Esophagus mucosa (tissue), 1 donor: ENCODE measurements at regions not wholly inside any gene's neighbourhood (a gene's known extent, or its start where the extent isn't known, plus 50 kb on each side); places are given as distances from the start of the nearest gene placed in this dataset.
"Not testable (repeated sequence)": the region's sequence is repeated elsewhere in the genome, so short reads cannot be mapped to it uniquely, and the experiment has no call there.

Experiments used
- ATAC-seq: fragments of 200-7000 bp; cut with Tn5 transposase; one replicate; pipeline ENCODE4 v1.9.1; 2020
- donor health status: DM: yes; HTN: yes; CAD: no.

- ATAC-seq, result peak; percentile 83
Measured at GRCh38 chr5:174491761-174492350, 232.5 kb upstream of the MSX2 start.

- ATAC-seq, result no peak
Measured at GRCh38 chr5:174493530-174493929, 230.9 kb upstream of the MSX2 start.

GRCh38 chr5:174497939-174498338, 226.4 kb upstream of the MSX2 start:
- not testable (repeated sequence) for ATAC-seq

- not testable (repeated sequence) for ATAC-seq
Measured at GRCh38 chr5:174498575-174498974, 225.8 kb upstream of the MSX2 start.

GRCh38 chr5:174500636-174501035, 223.7 kb upstream of the MSX2 start:
- no peak for ATAC-seq

- ATAC-seq, result no peak
Measured at GRCh38 chr5:174501461-174502069, 222.8 kb upstream of the MSX2 start.

GRCh38 chr5:174503086-174503460, 221.3 kb upstream of the MSX2 start:
- no peak for ATAC-seq

- ATAC-seq, result peak; percentile 76
Measured at GRCh38 chr5:174503461-174504265, 220.7 kb upstream of the MSX2 start.

GRCh38 chr5:174504266-174504726, 220.1 kb upstream of the MSX2 start:
- no peak for ATAC-seq

GRCh38 chr5:174505621-174506020, 218.8 kb upstream of the MSX2 start:
- ATAC-seq, result no peak

GRCh38 chr5:174510782-174511453, 213.5 kb upstream of the MSX2 start:
- ATAC-seq, result not testable (repeated sequence)

- peak; percentile 71 for ATAC-seq
Measured at GRCh38 chr5:174511714-174512253, 212.6 kb upstream of the MSX2 start.

GRCh38 chr5:174514325-174514724, 210.1 kb upstream of the MSX2 start:
- ATAC-seq, result no peak

- peak; percentile 37 for ATAC-seq
Measured at GRCh38 chr5:174514983-174515394, 209.4 kb upstream of the MSX2 start.

GRCh38 chr5:174516741-174517140, 207.6 kb upstream of the MSX2 start:
- ATAC-seq, result no peak

- no peak for ATAC-seq
Measured at GRCh38 chr5:174518512-174518911, 205.9 kb upstream of the MSX2 start.

- ATAC-seq, result no peak
Measured at GRCh38 chr5:174520420-174521396, 203.7 kb upstream of the MSX2 start.

- no peak for ATAC-seq
Measured at GRCh38 chr5:174521449-174521848, 202.9 kb upstream of the MSX2 start.

GRCh38 chr5:174522480-174523260, 201.7 kb upstream of the MSX2 start:
- ATAC-seq, result no peak

GRCh38 chr5:174523311-174524071, 200.9 kb upstream of the MSX2 start:
- ATAC-seq, result no peak
